Mucosa of gallbladder (tissue), 1 donor: ENCODE measurements at regions not wholly inside any gene's neighbourhood (a gene's known extent, or its start where the extent isn't known, plus 50 kb on each side); places are given as distances from the start of the nearest gene placed in this dataset.
A peak's percentile ranks its signal among the peaks of the same experiment; 100 is the strongest.

ENCODE experiments used
- DNase-seq: peaks from one replicate; pipeline ENCODE4 v3.0.0-alpha.2; 2020; ENCODE audit warnings: low spot score
- donor health status: DM: no; HTN: no; CAD: no.

DNA sequence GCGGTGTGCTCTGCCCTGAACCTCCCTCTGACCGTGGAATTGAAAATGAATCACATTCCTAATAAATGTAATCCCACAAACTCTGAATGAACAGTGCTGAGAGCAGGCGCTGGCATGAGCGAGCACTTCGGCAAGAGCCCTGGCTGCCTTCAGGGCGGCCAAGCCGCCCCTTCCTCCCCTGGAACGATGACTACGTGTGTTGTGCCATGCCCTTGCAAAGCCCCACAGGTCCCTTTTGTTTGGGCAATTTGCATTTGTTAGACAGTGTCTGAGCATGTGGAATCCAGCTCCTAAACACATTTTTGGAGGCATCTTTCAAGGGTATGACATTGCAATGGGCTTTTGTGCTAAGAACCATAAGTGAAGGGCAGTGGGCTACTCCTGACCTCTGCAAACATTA lies 95.6 kb upstream of the MKI67 start:
- DNase-seq = no peak

DNA sequence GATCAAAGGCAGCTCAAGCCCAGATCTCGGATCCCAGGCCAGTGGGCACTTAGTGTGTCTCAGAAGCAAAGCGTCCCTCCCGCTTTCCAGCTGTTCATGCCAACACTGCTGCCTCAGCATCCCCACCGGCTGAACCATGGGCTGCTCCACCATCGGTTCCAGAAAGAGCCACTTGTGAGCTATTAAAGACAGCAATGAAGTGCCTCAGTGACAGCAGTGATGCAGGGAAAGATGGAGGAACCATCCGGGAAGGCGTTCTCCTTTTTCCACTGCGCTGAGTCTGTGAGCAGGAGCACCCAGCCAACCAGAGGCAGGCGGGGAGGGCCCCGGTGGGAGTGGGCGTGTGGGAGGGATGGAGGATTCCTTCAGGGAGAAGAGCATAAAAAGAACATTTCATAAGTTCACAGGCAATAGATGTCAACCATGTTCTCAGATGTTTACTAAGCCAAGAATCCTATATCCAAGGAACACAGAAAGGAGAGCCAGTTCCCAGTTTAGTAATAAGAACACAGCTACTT lies 96.2 kb upstream of the MKI67 start:
- no peak for DNase-seq

GRCh38 chr10:128230401-128230800 lies 104.2 kb upstream of the MKI67 start:
- no peak for DNase-seq

GRCh38 chr10:128233422-128233821 lies 107.2 kb upstream of the MKI67 start:
- no peak for DNase-seq

DNA sequence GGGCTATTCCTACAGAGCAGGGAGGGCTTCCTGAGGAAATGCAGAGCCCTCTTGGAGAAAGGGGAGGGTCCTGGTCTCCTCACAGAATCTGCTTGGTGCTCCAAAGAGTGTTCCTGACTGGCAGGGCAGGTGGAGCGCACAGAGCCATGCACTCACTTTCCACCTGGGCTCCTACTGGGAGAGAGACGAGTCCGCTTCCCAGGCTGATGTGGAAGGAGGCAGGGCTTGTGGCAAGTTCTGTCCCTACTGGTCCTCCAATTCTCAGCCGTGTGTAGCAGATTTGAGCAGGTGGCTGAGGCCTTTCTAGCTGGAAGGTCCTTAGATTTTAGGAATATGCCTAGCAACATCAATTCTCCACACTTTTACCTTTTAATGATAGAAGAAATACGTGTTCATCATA lies 111.5 kb upstream of the MKI67 start:
- no peak for DNase-seq

DNA sequence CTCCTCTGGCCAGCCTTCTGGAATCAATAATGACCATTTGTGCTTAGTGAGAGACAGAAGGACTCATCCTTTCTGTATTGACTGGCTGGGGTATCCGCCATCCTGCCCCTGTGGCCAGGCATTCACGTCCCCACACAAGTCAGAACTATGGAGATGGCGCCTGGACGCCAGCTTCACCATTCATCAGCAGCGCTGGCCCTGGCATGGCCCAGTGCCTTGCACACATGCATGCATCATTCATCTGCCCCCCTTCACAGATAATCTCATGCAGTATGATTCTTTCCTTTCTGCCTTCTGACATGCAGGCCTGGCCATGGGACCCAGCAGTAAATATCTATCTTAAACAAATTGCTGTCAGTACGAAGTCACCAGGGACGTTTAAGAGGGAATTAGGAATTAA lies 114.8 kb upstream of the MKI67 start:
- DNase-seq = no peak

- DNase-seq = no peak
These were observed 116.4 kb upstream of the MKI67 start for GRCh38 chr10:128242641-128243040.

DNA sequence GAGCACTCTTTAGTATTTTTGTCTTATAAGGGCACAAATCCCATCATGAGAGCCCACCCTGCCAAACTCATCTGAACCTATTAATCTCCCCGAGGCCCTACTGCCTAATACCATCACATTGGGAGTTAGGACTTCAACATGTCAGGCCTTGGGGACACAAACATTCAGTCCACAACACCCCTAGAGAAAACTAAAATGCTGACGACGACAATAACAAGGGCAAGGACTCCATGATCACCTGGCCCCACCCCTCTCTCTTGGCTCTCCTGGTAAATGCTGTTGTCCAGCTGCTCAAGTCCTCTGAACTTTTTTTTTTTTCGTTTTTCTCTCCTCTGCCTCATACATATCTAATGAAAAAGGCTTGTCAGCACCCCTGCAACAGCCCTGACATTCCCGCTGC lies 118.8 kb upstream of the MKI67 start:
- DNase-seq = no peak

- no peak for DNase-seq
These were observed 121.4 kb upstream of the MKI67 start for GRCh38 chr10:128247576-128247975.

GRCh38 chr10:128254476-128254875 lies 128.3 kb upstream of the MKI67 start:
- DNase-seq = no peak

- no peak for DNase-seq
These were observed 131.2 kb upstream of the MKI67 start for GRCh38 chr10:128257428-128257827.

GRCh38 chr10:128258421-128258976 lies 132.3 kb upstream of the MKI67 start:
- no peak for DNase-seq

GRCh38 chr10:128263891-128264688 lies 137.9 kb upstream of the MKI67 start:
- peak; percentile 59 for DNase-seq

- no peak for DNase-seq
These were observed 139.4 kb upstream of the MKI67 start for GRCh38 chr10:128265596-128265995.

GRCh38 chr10:128267581-128267980 lies 141.4 kb upstream of the MKI67 start:
- DNase-seq = no peak

DNA sequence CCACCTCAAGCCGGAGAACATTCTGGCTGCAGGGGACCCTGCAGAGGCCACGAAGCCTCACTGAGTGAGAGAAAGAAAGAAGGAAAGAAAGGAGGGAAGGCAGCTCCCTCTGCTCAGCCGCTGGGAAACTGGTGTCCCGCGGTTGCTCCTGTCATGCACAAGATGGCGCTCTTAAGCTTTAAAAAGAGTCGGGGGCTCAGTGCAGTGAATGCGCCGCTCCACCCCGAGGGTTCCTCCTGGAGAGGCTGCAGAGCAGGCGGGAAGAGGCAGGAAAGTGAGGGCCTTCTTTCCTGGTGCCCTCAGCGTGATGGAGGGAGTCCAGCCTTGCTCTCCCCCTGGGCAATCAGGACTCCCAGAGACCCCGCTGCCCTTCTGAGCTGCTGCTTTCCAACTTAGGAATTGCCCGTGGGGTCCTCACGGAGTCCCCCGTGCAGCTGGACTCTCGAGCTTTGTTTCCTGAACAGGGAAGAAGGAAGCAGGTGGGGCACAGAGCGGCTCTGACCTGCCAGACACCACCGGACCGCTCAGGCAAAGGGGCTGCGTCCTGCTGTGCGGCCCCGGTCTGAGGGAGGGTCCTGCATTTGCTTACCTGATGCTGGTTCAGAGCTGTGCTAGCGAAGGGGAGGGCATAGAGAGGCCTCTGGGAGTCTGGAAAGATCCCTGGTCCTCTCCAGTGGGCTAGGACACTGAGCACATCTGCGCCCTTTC lies 141.9 kb upstream of the MKI67 start:
- no peak for DNase-seq

DNA sequence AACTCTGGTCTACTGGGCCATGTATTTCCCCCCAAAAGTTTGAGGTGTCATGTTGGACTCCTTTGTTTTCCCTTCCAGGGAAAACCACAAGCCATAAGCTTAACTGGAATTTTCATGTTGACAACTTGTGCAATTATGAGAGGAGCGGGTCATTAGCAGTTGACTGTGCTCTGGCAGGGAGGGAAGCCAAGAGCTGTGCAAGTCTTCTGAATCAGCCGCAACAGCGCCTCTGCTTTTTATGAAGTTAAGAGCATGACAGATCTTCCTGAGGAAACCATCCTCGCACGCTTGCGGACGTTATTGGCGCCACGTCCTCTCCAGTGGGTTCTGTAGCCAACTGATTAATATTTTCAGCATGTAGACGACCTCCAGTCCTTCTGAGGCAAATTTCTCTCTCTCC lies 148.7 kb upstream of the MKI67 start:
- DNase-seq = peak; percentile 19

DNA sequence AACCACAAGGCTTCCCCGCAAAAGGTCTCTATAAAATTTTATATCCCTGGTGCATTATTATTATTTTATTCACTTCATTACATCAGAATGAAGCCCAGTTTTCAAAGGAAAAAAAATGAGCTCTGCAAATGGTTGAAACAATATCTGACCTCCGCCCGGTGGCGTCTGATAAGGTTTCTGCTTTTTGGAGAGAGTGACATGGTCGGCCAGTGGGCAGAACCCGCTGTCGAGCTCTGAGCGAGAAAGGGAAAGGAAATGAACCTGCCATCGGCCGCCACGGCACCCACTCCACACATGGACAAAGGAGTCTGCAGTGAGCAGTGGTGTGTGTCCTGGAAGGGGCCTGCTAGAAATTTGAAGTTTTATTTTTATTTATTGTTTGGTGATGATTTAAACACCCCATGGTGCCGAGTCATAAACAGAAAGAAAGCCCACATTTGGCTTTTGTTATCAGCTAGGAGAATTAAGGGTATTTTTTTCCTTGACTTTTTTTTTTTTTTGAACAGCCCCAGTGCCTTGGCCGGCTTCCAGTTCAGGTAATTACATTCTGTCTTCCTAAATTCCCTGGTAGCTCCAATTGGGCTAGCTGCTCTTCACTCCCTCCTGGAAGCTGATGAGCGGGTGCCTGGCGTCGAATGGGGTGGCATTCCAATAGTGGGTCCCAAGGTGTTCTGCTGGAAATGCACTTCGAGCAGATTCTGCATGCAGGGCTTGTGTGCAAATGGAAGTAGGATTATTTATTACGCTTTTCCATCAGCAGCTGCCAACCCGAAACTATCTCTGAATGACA lies 149.4 kb upstream of the MKI67 start:
- DNase-seq = no peak

DNA sequence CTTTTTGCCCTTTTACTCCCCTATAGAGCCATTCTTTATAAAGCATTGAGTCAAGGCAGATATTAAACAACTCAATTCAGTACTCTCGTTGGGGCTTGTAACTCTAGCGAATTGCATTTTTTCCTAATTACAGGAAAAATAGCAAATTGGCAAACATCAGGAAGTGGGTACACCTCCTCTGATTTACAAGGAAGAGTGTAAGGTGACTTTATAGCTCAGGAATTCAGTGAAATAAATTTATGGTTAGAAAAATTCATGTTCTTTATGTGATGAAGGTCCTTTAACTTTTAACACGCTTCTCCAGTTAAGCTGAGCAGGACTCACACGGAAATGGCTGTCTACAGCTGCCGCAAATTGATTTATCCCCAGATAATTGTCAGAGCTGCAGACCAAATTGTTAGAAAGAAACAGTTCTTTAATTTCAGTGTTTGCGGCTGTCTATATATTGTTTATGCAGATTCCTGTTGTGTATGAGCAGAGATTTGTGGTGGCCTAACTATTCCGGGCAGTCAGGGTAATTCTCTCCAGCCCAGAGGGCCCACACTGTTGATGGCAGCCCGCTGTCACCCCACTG lies 151.1 kb upstream of the MKI67 start:
- DNase-seq = no peak

DNA sequence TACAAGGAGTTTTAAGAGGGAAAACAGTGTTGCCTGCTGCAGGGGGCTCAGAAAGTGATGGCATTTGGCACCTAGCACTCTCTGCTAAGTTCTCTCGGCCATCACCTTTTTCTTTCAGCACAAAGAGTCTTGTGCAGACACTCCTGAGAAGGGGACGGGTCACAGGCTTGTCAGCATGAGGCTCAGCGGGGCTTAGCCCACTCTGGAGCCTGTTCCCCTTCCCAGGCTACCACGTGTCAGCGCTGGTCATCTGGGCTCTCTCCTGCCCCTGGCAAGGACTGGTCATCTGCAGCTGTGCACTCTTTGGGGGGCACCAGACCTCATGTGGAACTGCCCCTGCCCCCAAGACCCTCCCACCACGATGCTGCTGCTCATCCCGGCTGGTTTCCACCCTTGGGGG lies 152.1 kb upstream of the MKI67 start:
- DNase-seq = no peak

- no peak for DNase-seq
These were observed 154.0 kb upstream of the MKI67 start for GRCh38 chr10:128280271-128280670.

DNA sequence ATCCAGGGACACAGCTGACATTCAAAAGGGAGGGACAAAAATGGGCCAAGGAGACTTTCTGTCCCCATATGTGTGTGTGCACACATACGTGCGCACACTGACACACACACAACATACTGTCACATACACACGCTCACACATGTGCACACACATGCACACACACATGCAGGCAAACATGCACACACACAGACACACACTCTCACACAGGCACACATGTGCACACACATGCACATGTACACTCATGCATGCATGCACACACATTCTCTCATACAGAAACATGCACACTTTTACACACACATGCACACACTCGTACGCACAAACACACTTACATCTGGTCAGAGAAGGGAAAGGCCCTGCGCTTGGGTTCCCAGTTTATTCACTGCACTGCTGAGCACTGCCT lies 155.1 kb upstream of the MKI67 start:
- no peak for DNase-seq
